SHP77 (cell line): ENCODE measurements at regions not wholly inside any gene's neighbourhood (a gene's known extent, or its start where the extent isn't known, plus 50 kb on each side); places are given as distances from the start of the nearest gene placed in this dataset.

Source experiments
- DNase-seq, 2 experiments: peaks; one replicate each; lab custom pipeline; 2025; lab: John Stamatoyannopoulos, UW

DNA sequence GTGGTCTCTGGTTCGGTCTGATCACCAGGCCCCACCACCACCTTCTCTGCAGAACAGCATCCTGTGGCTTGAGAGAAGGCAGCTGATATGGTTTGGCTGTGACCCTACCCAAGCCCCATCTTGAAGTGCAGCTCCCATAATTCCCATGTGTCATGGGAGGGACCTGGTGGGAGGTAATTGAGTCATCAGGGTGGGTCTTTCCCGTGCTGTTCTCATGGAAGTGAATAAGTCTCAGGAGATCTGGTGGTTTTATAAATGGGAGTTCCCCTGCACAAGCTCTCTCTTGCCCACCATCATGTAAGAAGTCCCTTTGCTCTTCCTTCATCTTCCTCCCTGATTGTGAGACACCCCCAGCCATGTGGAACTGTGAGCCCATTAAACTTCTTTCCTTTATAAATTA, 352.3 kb upstream of the CDH5 start:
- no peak for DNase-seq

DNA sequence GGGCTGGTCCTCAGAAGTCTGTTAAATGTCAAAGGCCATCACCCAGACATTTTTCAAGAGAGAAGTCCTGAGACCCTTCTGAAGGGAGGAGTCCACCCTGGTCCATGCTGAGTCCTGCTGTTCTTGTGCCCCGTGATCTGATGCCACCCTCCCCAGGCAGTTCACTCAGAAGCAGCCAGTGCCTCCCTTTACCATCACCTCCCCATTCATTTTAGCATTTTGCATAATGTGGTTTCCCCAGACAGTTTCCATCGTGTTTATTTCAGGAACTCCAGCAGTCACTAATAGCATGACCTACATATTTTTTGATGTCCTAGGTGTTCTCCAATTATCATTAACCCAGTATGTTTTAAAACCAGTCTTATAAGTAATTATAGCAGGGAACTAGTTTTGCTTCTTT, 353.0 kb upstream of the CDH5 start:
- no peak for DNase-seq

- no peak for DNase-seq
Observed at GRCh38 chr16:66008136-66008535, 358.4 kb upstream of the CDH5 start.

DNA sequence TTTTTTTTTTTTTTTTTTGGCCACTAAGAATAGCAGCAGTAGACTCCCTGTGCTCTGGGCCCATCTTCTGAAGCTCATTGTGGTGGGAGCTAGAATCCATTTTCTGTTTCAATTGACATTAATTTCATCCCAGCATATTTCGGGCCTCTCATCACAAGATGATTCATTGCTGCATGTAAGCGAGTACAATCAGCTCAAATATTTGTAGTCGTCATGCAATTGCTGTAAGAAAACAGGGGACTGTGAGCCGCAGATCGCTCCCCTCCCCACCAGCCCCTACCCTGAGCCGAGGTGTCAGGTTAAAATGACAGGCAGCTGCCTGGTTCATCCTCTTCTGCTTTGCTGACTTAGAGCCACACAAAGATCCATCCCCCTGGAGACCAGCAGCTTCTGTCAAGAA, 358.8 kb upstream of the CDH5 start:
- no peak for DNase-seq

DNA sequence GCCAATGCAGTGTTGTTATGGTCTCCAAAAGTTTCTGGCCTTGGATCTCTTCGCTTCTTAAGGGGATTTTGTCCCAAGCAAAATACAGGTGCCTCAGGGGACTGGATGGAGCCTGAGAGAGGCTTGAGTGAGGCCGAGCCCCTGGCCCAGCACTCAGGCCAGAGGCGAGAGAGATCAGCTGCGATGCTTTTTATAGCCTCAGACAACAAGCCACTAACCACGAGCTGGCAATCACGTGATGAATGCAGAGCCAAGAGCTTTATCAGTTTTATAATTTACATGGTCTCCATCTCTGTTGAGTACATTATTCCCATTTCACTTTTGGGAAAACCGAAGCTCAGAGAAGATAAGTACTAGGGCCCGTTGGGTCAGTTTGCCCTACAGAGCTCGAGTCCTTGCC, 360.0 kb upstream of the CDH5 start:
- DNase-seq = no peak

- no peak for DNase-seq
Observed at GRCh38 chr16:66004699-66005098, 361.8 kb upstream of the CDH5 start.

GRCh38 chr16:66003201-66003600, 363.3 kb upstream of the CDH5 start:
- no peak for DNase-seq

GRCh38 chr16:66002601-66003000, 363.9 kb upstream of the CDH5 start:
- DNase-seq = no peak

GRCh38 chr16:66001432-66001831, 365.1 kb upstream of the CDH5 start:
- DNase-seq = no peak

GRCh38 chr16:65998443-65998842, 368.0 kb upstream of the CDH5 start:
- no peak for DNase-seq

- DNase-seq = no peak
Observed at GRCh38 chr16:65994291-65994690, 372.2 kb upstream of the CDH5 start.

DNA sequence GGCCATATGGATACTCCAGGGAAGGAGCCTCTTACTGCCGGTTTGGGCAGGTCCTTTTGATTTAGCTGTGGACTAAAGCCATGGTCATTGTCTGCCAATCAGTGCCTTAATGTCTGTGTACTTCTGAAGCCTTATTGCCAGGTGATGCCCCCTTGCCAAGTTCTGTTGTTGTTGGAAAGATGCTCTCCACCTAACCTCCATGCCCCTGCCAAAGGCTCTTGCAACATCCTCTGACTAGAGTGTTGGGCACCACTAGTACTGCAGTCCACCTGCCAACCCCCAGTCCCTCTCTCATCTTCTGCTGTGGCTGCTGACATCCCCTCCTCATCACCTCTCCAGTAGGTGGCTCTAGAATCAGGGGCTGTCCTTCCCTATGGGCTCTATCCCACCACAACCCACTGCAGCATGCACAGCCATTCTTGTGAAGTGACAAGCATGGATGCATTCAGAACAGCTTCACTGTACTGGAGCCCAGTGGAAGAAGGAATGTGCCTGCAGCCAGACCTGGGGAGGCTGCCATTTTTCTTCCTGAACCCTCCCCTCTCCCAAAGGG, 375.3 kb upstream of the CDH5 start:
- no peak for DNase-seq

- no peak for DNase-seq
Observed at GRCh38 chr16:65989861-65990604, 376.5 kb upstream of the CDH5 start.

DNA sequence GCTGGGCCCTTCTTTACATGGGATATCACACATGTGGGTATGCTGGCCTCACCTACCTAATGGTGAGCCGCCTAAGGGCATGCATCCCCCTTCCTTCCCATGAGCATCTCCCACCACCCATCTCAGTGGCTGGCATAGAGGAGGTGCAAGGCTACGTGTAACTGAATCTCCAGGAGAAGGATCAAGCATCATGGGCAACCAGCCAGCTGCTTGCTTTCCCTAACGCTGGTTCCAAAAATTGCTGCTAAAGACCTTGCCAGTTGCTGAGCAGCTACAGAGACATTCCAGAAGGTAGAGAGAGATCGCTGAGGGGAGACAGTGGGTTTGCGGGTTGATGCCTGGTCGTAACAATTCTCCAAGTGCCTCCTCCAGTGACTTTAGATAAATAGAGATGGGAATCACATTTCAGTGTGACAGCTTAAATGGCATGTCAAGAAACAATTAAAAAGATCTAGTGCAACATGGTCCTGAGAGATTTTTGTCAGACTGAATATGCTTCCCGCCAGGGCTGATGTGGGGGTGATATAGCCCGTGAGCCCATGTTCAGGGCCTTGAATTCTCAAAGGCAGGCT, 378.4 kb upstream of the CDH5 start:
- no peak for DNase-seq

DNA sequence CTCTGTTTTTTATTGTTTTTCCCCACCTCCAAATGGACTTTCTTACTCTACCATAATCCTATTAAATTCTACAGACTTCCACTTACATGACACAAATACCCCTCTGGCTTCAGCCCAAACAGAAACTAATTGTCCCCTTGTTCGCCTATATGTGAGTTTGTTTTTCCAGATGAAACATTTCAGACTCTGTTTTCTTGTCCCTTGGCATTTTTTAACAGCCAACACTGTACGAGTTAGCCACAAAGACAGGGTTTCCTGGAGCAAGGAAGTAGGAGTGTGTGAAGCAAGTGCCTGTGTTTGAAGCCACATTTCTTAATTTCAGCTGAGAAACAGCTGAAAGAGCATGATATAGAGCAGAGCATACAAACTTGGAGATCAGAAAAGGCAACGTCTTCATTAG, 382.2 kb upstream of the CDH5 start:
- DNase-seq = no peak

- no peak for DNase-seq
Observed at GRCh38 chr16:65981057-65981456, 385.4 kb upstream of the CDH5 start.

GRCh38 chr16:65975049-65975708, 391.3 kb upstream of the CDH5 start:
- no peak for DNase-seq

GRCh38 chr16:65967376-65967775, 399.1 kb upstream of the CDH5 start:
- no peak for DNase-seq

DNA sequence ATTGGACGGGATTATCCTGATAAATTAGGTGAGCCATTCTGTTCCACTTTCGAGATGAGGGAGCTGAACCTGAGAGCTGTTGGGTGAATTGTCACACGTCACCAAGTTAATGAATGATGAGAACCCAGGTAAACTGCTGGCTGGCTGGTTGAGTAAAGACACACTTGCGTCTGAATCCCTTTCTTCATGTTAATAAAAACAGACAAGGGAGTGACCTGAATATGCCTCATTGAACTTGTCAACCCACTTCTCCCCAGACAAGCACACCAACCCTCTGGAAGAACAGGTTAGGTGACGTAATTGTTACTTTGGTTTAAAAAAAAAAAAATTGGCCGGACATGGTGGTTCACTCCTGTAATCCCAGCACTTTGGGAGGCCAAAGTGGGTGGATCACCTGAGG, 400.9 kb upstream of the CDH5 start:
- DNase-seq = no peak

- no peak for DNase-seq
Observed at GRCh38 chr16:65964752-65965151, 401.7 kb upstream of the CDH5 start.

GRCh38 chr16:65961476-65962143, 404.9 kb upstream of the CDH5 start:
- no peak for DNase-seq

- no peak for DNase-seq
Observed at GRCh38 chr16:65959983-65960382, 406.5 kb upstream of the CDH5 start.

DNA sequence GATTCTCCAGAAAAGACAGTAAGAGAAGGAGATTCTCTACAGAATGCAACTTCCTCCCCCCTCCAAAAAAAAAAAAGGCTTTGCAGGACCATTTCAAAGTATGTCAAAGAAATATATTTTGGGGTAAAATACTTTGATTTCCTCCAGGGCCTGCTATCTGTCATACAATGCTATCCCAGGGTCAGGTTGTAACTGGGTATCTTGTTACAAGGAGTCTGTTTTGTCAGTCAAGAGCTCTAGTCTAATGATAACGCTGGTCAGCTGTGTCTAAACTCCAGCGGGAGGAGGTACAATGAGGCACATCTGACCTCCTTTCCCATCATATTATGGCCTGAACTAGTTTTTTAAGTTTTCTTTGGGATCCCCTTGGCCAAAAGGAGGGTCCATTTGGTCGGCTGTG, 408.4 kb upstream of the CDH5 start:
- no peak for DNase-seq
